SK-N-SH (cell line): ENCODE measurements at regions not wholly inside any gene's neighbourhood (a gene's known extent, or its start where the extent isn't known, plus 50 kb on each side); places are given as distances from the start of the nearest gene placed in this dataset.

Experiments used
- CTCF ChIA-PET: fragments of 300-600, 350-600 bp; formaldehyde crosslinking; extraction: SDS; loops from one replicate; lab custom pipeline; 2021; lab: Yijun Ruan, JAX
- POLR2A ChIA-PET: fragments of 350-600 bp; sonication (Branson Sonifier 250); formaldehyde crosslinking; extraction: SDS; loops from one replicate; lab custom pipeline; 2020; ENCODE audit warnings: antibody characterized with exemption, inconsistent platforms; lab: Yijun Ruan, JAX
- DNase-seq: peaks from one replicate; pipeline ENCODE4 v3.0.0; 2012
- H2AFZ ChIP-seq: fragments of 200-600 bp; sonication (generic); 2 replicates; pipeline ENCODE4 v1.8.1; 2016; ENCODE audit warnings: antibody characterized with exemption, mild to moderate bottlenecking, low read depth
- H3F3A ChIP-seq: fragments of 200-600 bp; sonication (generic); replicated peaks from 2 replicates; pipeline ENCODE3; 2016; ENCODE audit warnings: antibody characterized with exemption, mild to moderate bottlenecking; ENCODE audit not compliant: insufficient read depth
- H3K27ac ChIP-seq, 2 experiments: fragments of 200-500 bp in 1 of 2; fragments of 200-600 bp in 1 of 2; sonication (Bioruptor generic) in 1 of 2; sonication (generic), shearing (Covaris generic) in 1 of 2; 2 replicates each; pipeline versions ENCODE4 v1.5.1 to v1.6.1; 2014 to 2016; ENCODE audit warnings: low read depth in 2 of 2, inconsistent platforms in 1 of 2, low read length in 1 of 2, mild to moderate bottlenecking in 1 of 2, mixed read lengths in 1 of 2
- H3K27me3 ChIP-seq: fragments of 200-600 bp; sonication (generic), shearing (Covaris generic); 2 replicates; pipeline ENCODE4 v1.6.1; 2016; ENCODE audit warnings: mixed run types; ENCODE audit not compliant: insufficient read depth
- H3K36me3 ChIP-seq, 2 experiments: fragments of 200-500 bp in 1 of 2; fragments of 200-600 bp in 1 of 2; sonication (Bioruptor generic) in 1 of 2; sonication (generic) in 1 of 2; replicated peaks in 1 of 2; 2 replicates each; pipeline versions ENCODE3 to v1.5.1; 2014 to 2016; ENCODE audit warnings: low read length in 1 of 2, mild to moderate bottlenecking in 1 of 2; ENCODE audit not compliant: insufficient read depth in 2 of 2, control insufficient read depth in 1 of 2
- H3K4me1 ChIP-seq, 2 experiments: fragments of 200-500 bp in 1 of 2; fragments of 200-600 bp in 1 of 2; sonication (Bioruptor generic) in 1 of 2; sonication (generic), shearing (Covaris generic) in 1 of 2; 2 replicates each; pipeline versions ENCODE4 v1.5.1 to v1.6.1; 2014 to 2016; ENCODE audit warnings: low read depth in 1 of 2, low read length in 1 of 2, mixed run types in 1 of 2; ENCODE audit not compliant: insufficient read depth in 2 of 2, control insufficient read depth in 1 of 2
- H3K4me2 ChIP-seq: fragments of 200-600 bp; sonication (generic), shearing (Covaris generic); 2 replicates; pipeline ENCODE4 v1.6.1; 2017; ENCODE audit warnings: mixed run types
- H3K4me3 ChIP-seq, 2 experiments: fragments of 200-500 bp in 1 of 2; fragments of 200-600 bp in 1 of 2; sonication (Bioruptor generic) in 1 of 2; sonication (generic), shearing (Covaris generic) in 1 of 2; 2 replicates each; pipeline versions ENCODE4 v1.5.1 to v1.8.1; 2014 to 2016; ENCODE audit warnings: low read depth in 2 of 2, inconsistent platforms in 1 of 2, low read length in 1 of 2, mild to moderate bottlenecking in 1 of 2, mixed read lengths in 1 of 2, moderate library complexity in 1 of 2
- H3K79me2 ChIP-seq: fragments of 200-600 bp; sonication (generic); 2 replicates; pipeline ENCODE4 v1.8.1; 2017; ENCODE audit warnings: mild to moderate bottlenecking; ENCODE audit not compliant: insufficient read depth
- H3K9ac ChIP-seq: fragments of 200-600 bp; sonication (generic); 2 replicates; pipeline ENCODE4 v1.6.1; 2017; ENCODE audit warnings: mixed run types
- H3K9me2 ChIP-seq: fragments of 200-600 bp; sonication (generic); 2 replicates; pipeline ENCODE4 v1.6.1; 2017; ENCODE audit warnings: mixed run types
- H3K9me3 ChIP-seq: fragments of 200-600 bp; sonication (generic); 2 replicates; pipeline ENCODE4 v1.6.1; 2017; ENCODE audit warnings: mixed run types, mild to moderate bottlenecking, moderate library complexity
- H4K20me1 ChIP-seq: fragments of 200-600 bp; sonication (generic); 2 replicates; pipeline ENCODE4 v1.6.1; 2017; ENCODE audit warnings: mild to moderate bottlenecking, mixed run types; ENCODE audit not compliant: insufficient read depth
- CHD2 ChIP-seq: fragments of 150-350 bp; IDR thresholded peaks from 2 replicates; pipeline ENCODE4 v1.6.1; 2018; ENCODE audit warnings: low read length; ENCODE audit not compliant: partially characterized antibody
- ELF1 ChIP-seq: IDR thresholded peaks from 2 replicates; pipeline ENCODE4 v1.4.0; 2012
- EP300 ChIP-seq, 2 experiments: IDR thresholded peaks; 2 replicates each; pipeline versions ENCODE4 v1.4.0 to v1.6.1; 2012; ENCODE audit warnings: borderline replicate concordance in 1 of 2, low read depth in 1 of 2, low read length in 1 of 2
- EZH2phosphoT487 ChIP-seq: fragments of 200-600 bp; sonication (generic); IDR thresholded peaks from 2 replicates; pipeline ENCODE4 v1.6.1; 2017; ENCODE audit warnings: low read depth, mixed run types, mild to moderate bottlenecking, antibody characterized with exemption, moderate library complexity, borderline replicate concordance
- FOXJ3 ChIP-seq: sonication (generic); formaldehyde crosslinking; IDR thresholded peaks from 2 replicates; pipeline ENCODE4 v1.5.1; 2020; ENCODE audit warnings: mild to moderate bottlenecking, missing genetic modification reagents
- FOXM1 ChIP-seq: IDR thresholded peaks from 2 replicates; pipeline ENCODE4 v1.4.0; 2012; ENCODE audit warnings: low read depth, mild to moderate bottlenecking
- MXI1 ChIP-seq: IDR thresholded peaks from 2 replicates; pipeline ENCODE4 v1.6.1; 2012; ENCODE audit warnings: mild to moderate bottlenecking, low read depth, low read length, improper control_type of control experiment
- NFIC ChIP-seq: IDR thresholded peaks from 2 replicates; pipeline ENCODE4 v1.4.0; 2012; ENCODE audit warnings: borderline replicate concordance
- NRF1 ChIP-seq: IDR thresholded peaks from 2 replicates; pipeline ENCODE4 v1.6.1; 2012; ENCODE audit warnings: low read depth, mild to moderate bottlenecking, low read length
- RAD21 ChIP-seq: IDR thresholded peaks from 2 replicates; pipeline ENCODE4 v1.6.1; 2012; ENCODE audit warnings: mild to moderate bottlenecking, low read length
- RFX5 ChIP-seq: IDR thresholded peaks from 2 replicates; pipeline ENCODE4 v1.6.1; 2012; ENCODE audit warnings: mild to moderate bottlenecking, improper control_type of control experiment, low read length
- RXRA ChIP-seq: IDR thresholded peaks from 2 replicates; pipeline ENCODE4 v1.4.0; 2012; ENCODE audit warnings: low read depth, mild to moderate bottlenecking, borderline replicate concordance
- SIN3A ChIP-seq: IDR thresholded peaks from 2 replicates; pipeline ENCODE4 v1.6.1; 2012; ENCODE audit warnings: low read depth, mild to moderate bottlenecking, low read length, moderate library complexity, borderline replicate concordance
- TCF12 ChIP-seq: IDR thresholded peaks from 2 replicates; pipeline ENCODE4 v1.4.0; 2012
- YY1 ChIP-seq: IDR thresholded peaks from 2 replicates; pipeline ENCODE4 v1.4.0; 2012; ENCODE audit warnings: low read depth, mild to moderate bottlenecking
- WGBS: methylation state at CpG from one replicate; pipeline ENCODE4 v1.1.6; 2017; ENCODE audit warnings: low lambda C conversion rate; 5-methylcytosine and 5-hydroxymethylcytosine counted together
- TF ChIP-seq, protein P1 (sequence below): IDR thresholded peaks from 2 replicates; pipeline ENCODE4 v1.6.1; 2012; ENCODE audit warnings: mild to moderate bottlenecking, low read depth, low read length, moderate library complexity
- TF ChIP-seq, protein P2 (sequence below): IDR thresholded peaks from 2 replicates; pipeline ENCODE4 v1.4.0; 2012; ENCODE audit warnings: low read depth, borderline replicate concordance
- TF ChIP-seq, protein P3 (sequence below): fragments of 150-350 bp; IDR thresholded peaks from 2 replicates; pipeline ENCODE4 v1.6.1; 2016; ENCODE audit warnings: mild to moderate bottlenecking, low read depth, low read length

DNA sequence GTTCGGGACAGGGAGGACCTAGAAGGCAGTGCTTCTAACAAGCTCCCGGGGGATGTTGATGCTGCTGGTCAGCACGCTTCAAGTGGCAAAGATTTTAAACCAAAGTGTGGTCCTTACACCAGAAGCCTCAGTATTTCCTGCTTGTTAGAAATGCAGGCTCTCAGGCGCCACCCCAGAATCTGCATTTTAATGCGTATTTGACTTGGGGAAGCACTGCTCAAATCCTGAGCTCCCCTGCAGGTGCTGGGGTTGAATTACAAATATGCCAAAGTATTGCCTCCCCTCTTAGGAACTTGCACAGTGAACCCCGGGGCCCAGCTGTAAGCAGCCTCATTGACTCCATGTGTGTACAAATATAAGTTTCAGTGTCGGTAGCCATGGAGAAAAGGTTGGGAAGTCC lies 70.8 kb upstream of the RAI2 start:
- H3F3A ChIP-seq = no peaks in the 10 kb centered on the region
- no peaks in the 10 kb centered on the region for H3K4me1 ChIP-seq
- no peak overlapping the region for H3K27ac ChIP-seq
- WGBS = 28% methylated on average over 5 of the region's 7 CpGs
- TF ChIP-seq EP300 (IDR thresholded peaks at IDR 0.05; ENCODE audit: borderline replicate concordance in 1 of 2, low read depth in 1 of 2, low read length in 1 of 2) = no peak
- no peak for TF ChIP-seq EZH2phosphoT487
- no peak for TF ChIP-seq FOXJ3 (CRISPR knock-in tag)
- no peak for TF ChIP-seq YY1
- TF ChIP-seq RFX5 = no peak
- TF ChIP-seq, protein P1, sequence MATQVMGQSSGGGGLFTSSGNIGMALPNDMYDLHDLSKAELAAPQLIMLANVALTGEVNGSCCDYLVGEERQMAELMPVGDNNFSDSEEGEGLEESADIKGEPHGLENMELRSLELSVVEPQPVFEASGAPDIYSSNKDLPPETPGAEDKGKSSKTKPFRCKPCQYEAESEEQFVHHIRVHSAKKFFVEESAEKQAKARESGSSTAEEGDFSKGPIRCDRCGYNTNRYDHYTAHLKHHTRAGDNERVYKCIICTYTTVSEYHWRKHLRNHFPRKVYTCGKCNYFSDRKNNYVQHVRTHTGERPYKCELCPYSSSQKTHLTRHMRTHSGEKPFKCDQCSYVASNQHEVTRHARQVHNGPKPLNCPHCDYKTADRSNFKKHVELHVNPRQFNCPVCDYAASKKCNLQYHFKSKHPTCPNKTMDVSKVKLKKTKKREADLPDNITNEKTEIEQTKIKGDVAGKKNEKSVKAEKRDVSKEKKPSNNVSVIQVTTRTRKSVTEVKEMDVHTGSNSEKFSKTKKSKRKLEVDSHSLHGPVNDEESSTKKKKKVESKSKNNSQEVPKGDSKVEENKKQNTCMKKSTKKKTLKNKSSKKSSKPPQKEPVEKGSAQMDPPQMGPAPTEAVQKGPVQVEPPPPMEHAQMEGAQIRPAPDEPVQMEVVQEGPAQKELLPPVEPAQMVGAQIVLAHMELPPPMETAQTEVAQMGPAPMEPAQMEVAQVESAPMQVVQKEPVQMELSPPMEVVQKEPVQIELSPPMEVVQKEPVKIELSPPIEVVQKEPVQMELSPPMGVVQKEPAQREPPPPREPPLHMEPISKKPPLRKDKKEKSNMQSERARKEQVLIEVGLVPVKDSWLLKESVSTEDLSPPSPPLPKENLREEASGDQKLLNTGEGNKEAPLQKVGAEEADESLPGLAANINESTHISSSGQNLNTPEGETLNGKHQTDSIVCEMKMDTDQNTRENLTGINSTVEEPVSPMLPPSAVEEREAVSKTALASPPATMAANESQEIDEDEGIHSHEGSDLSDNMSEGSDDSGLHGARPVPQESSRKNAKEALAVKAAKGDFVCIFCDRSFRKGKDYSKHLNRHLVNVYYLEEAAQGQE = no peak
- no peak for TF ChIP-seq TCF12
- no peak for TF ChIP-seq MXI1
- TF ChIP-seq ELF1 = no peak
- TF ChIP-seq SIN3A = no peak
- no peak for TF ChIP-seq NRF1
- no peak for TF ChIP-seq NFIC
- TF ChIP-seq, protein P2, sequence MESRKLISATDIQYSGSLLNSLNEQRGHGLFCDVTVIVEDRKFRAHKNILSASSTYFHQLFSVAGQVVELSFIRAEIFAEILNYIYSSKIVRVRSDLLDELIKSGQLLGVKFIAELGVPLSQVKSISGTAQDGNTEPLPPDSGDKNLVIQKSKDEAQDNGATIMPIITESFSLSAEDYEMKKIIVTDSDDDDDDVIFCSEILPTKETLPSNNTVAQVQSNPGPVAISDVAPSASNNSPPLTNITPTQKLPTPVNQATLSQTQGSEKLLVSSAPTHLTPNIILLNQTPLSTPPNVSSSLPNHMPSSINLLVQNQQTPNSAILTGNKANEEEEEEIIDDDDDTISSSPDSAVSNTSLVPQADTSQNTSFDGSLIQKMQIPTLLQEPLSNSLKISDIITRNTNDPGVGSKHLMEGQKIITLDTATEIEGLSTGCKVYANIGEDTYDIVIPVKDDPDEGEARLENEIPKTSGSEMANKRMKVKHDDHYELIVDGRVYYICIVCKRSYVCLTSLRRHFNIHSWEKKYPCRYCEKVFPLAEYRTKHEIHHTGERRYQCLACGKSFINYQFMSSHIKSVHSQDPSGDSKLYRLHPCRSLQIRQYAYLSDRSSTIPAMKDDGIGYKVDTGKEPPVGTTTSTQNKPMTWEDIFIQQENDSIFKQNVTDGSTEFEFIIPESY = no peak
- TF ChIP-seq CHD2 = no peak
- TF ChIP-seq, protein P3, sequence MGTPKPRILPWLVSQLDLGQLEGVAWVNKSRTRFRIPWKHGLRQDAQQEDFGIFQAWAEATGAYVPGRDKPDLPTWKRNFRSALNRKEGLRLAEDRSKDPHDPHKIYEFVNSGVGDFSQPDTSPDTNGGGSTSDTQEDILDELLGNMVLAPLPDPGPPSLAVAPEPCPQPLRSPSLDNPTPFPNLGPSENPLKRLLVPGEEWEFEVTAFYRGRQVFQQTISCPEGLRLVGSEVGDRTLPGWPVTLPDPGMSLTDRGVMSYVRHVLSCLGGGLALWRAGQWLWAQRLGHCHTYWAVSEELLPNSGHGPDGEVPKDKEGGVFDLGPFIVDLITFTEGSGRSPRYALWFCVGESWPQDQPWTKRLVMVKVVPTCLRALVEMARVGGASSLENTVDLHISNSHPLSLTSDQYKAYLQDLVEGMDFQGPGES = no peak
- no peak for TF ChIP-seq FOXM1
- TF ChIP-seq RXRA = no peak
- TF ChIP-seq RAD21 = no peak
- CTCF ChIA-PET = interaction anchor here (1.2 to 1.3 kb wide), 2 partner anchors 13 kb away, joined by 4 to 5 read pairs; no protein-coding TSS in a partner anchor
- H3K27me3 ChIP-seq = peaks cover 6% of the 10 kb centered on the region; the same call in 1 of the 2 replicates
- no peaks in the 10 kb centered on the region for H3K9me2 ChIP-seq
- no peak overlapping the region for H3K4me3 ChIP-seq
- H3K9ac ChIP-seq = no peak overlapping the region
- no peaks in the 10 kb centered on the region for H4K20me1 ChIP-seq
- no peaks in the 10 kb centered on the region for H3K36me3 ChIP-seq
- H3K9me3 ChIP-seq = no peaks in the 10 kb centered on the region
- POLR2A ChIA-PET = no interaction called here
- no peak overlapping the region for H2AFZ ChIP-seq
- no peak overlapping the region for H3K4me2 ChIP-seq
- DNase-seq = no peak
- H3K79me2 ChIP-seq = no peaks in the 10 kb centered on the region
